ENCODE measurements at regions not wholly inside any gene's neighbourhood (a gene's known extent, or its start where the extent isn't known, plus 50 kb on each side); places are given as distances from the start of the nearest gene placed in this dataset.

- H3K9me3 ChIP-seq (ENCODE audit: control insufficient read depth in 1 of 2, low read length in 2 of 2), result no peaks in the 10 kb centered on the region
- peaks cover 0 to 1% of the 10 kb centered on the region in 2 donors for H3K27me3 Mint-ChIP-seq
Measured at GRCh38 chr3:72582963-72583362, 265.3 kb downstream of the SHQ1 start.

DNA sequence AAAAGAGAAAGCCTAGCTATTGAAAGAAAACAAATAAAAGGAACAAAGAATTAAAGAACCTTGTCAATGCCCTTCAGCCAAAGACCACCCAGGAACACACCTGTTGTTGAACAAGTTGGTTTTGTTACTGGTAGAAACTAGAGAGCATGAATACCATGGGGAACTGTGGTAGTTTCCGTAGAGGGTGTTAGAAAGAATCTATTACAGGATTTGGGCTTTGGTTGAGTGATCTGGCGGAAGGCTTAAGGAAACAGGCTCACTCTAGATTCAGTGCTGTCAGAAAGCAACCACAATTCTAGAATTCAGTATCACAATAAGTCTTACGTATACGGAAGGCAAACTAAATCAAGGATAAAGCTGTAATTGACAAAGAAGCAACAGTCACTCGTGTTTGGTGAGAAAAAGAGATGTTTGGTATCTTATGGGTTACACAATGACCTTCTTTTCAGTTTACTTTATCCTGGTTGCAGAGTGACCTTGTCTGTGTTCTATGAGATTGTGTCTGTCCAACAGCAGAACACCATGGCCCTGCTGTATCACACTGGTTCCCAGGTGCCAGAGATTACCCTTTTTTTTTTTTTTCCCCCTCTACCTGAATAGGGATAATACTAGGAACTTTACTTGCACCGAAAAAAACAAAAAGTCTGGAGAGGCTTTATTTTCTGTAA, 265.9 kb downstream of the SHQ1 start:
- CTCF ChIA-PET (ENCODE audit: partially characterized antibody), result no interaction called here
- H3K36me3 Mint-ChIP-seq, result no peaks in the 10 kb centered on the region
- intact Hi-C loops (cut with micrococcal nuclease), result no loop called here
- Histone ChIP-seq H3K36me3 (ENCODE audit: insufficient read depth, low read length) (no peaks in the 10 kb centered on the region), H3K4me1 (ENCODE audit: insufficient read depth, low read length) (no peaks in the 10 kb centered on the region), H3K27me3 (ENCODE audit: insufficient read depth, low read length) (no peaks in the 10 kb centered on the region), H3K27ac (ENCODE audit: low read depth, low read length) (no peak overlapping the region), H3K9me3 (ENCODE audit: control insufficient read depth in 1 of 2, low read length in 2 of 2) (no peaks in the 10 kb centered on the region), H3K4me3 (ENCODE audit: low read length in 2 of 2) (no peak overlapping the region)
- H3K9me3 Mint-ChIP-seq, result no peaks in the 10 kb centered on the region
- DNase-seq, result no peak
- no peaks in the 10 kb centered on the region for H3K4me1 Mint-ChIP-seq
- POLR2A ChIA-PET (ENCODE audit: partially characterized antibody), result no interaction called here
- no peak overlapping the region for H3K27ac Mint-ChIP-seq
- H3K27me3 Mint-ChIP-seq, result peaks cover 0 to 1% of the 10 kb centered on the region in 2 donors
- no peak overlapping the region for H3K4me3 Mint-ChIP-seq

More at GRCh38 chr3:72582963-72583362, 265.3 kb downstream of the SHQ1 start:
- Mint-ChIP-seq H3K9me3 (no peaks in the 10 kb centered on the region), H3K36me3 (no peaks in the 10 kb centered on the region), H3K4me3 (no peak overlapping the region), H3K4me1 (no peaks in the 10 kb centered on the region), H3K27ac (no peak overlapping the region)
- no peaks in the 10 kb centered on the region for H3K4me1 ChIP-seq (ENCODE audit: insufficient read depth, low read length)
- H3K4me3 ChIP-seq (ENCODE audit: low read length in 2 of 2), result no peak overlapping the region
- ChIA-PET CTCF (ENCODE audit: partially characterized antibody) (no interaction called here), POLR2A (ENCODE audit: partially characterized antibody) (no interaction called here)
- H3K27ac ChIP-seq (ENCODE audit: low read depth, low read length), result no peak overlapping the region
- H3K36me3 ChIP-seq (ENCODE audit: insufficient read depth, low read length), result no peaks in the 10 kb centered on the region
- intact Hi-C loops (cut with micrococcal nuclease), result no loop called here
- no peak for DNase-seq
- no peaks in the 10 kb centered on the region for H3K27me3 ChIP-seq (ENCODE audit: insufficient read depth, low read length)

- Mint-ChIP-seq H3K27ac (no peak overlapping the region), H3K9me3 (no peaks in the 10 kb centered on the region), H3K27me3 (peaks cover 0 to 1% of the 10 kb centered on the region in 2 donors), H3K4me1 (no peaks in the 10 kb centered on the region), H3K36me3 (no peaks in the 10 kb centered on the region), H3K4me3 (no peak overlapping the region)
- H3K4me1 ChIP-seq (ENCODE audit: insufficient read depth, low read length), result no peaks in the 10 kb centered on the region
- H3K4me3 ChIP-seq (ENCODE audit: low read length in 2 of 2), result no peak overlapping the region
- intact Hi-C loops (cut with micrococcal nuclease), result no loop called here
- no peaks in the 10 kb centered on the region for H3K9me3 ChIP-seq (ENCODE audit: control insufficient read depth in 1 of 2, low read length in 2 of 2)
- DNase-seq, result no peak
- no peaks in the 10 kb centered on the region for H3K36me3 ChIP-seq (ENCODE audit: insufficient read depth, low read length)
- H3K27me3 ChIP-seq (ENCODE audit: insufficient read depth, low read length), result no peaks in the 10 kb centered on the region
- H3K27ac ChIP-seq (ENCODE audit: low read depth, low read length), result no peak overlapping the region
- CTCF ChIA-PET (ENCODE audit: partially characterized antibody), result no interaction called here
- POLR2A ChIA-PET (ENCODE audit: partially characterized antibody), result no interaction called here
Measured at GRCh38 chr3:72580900-72581299, 267.3 kb downstream of the SHQ1 start.

- H3K9me3 Mint-ChIP-seq, result no peaks in the 10 kb centered on the region
- ChIA-PET POLR2A (ENCODE audit: partially characterized antibody) (no interaction called here), CTCF (ENCODE audit: partially characterized antibody) (no interaction called here)
- H3K36me3 Mint-ChIP-seq, result no peaks in the 10 kb centered on the region
- intact Hi-C loops (cut with micrococcal nuclease), result no loop called here
- Histone ChIP-seq H3K4me1 (ENCODE audit: insufficient read depth, low read length) (no peaks in the 10 kb centered on the region), H3K27me3 (ENCODE audit: insufficient read depth, low read length) (no peaks in the 10 kb centered on the region), H3K36me3 (ENCODE audit: insufficient read depth, low read length) (no peaks in the 10 kb centered on the region), H3K4me3 (ENCODE audit: low read length in 2 of 2) (no peak overlapping the region), H3K27ac (ENCODE audit: low read depth, low read length) (no peak overlapping the region), H3K9me3 (ENCODE audit: control insufficient read depth in 1 of 2, low read length in 2 of 2) (no peaks in the 10 kb centered on the region)
- no peak overlapping the region for H3K27ac Mint-ChIP-seq
- H3K4me3 Mint-ChIP-seq, result no peak overlapping the region
- H3K27me3 Mint-ChIP-seq, result peaks cover 0 to 1% of the 10 kb centered on the region in 2 donors
- DNase-seq, result no peak
- no peaks in the 10 kb centered on the region for H3K4me1 Mint-ChIP-seq
Measured at GRCh38 chr3:72580246-72580756, 267.9 kb downstream of the SHQ1 start.

GRCh38 chr3:72579581-72580245, 268.5 kb downstream of the SHQ1 start:
- Histone ChIP-seq H3K27me3 (ENCODE audit: insufficient read depth, low read length) (no peaks in the 10 kb centered on the region), H3K9me3 (ENCODE audit: control insufficient read depth in 1 of 2, low read length in 2 of 2) (no peaks in the 10 kb centered on the region), H3K4me1 (ENCODE audit: insufficient read depth, low read length) (no peaks in the 10 kb centered on the region), H3K36me3 (ENCODE audit: insufficient read depth, low read length) (no peaks in the 10 kb centered on the region), H3K27ac (ENCODE audit: low read depth, low read length) (no peak overlapping the region), H3K4me3 (ENCODE audit: low read length in 2 of 2) (no peak overlapping the region)
- CTCF ChIA-PET (ENCODE audit: partially characterized antibody), result no interaction called here
- Mint-ChIP-seq H3K4me3 (no peak overlapping the region), H3K9me3 (no peaks in the 10 kb centered on the region), H3K4me1 (no peaks in the 10 kb centered on the region), H3K27me3 (peaks cover 0 to 1% of the 10 kb centered on the region in 2 donors), H3K36me3 (no peaks in the 10 kb centered on the region), H3K27ac (no peak overlapping the region)
- intact Hi-C loops (cut with micrococcal nuclease), result no loop called here
- POLR2A ChIA-PET (ENCODE audit: partially characterized antibody), result no interaction called here
- DNase-seq, result no peak

- CTCF ChIA-PET (ENCODE audit: partially characterized antibody), result no interaction called here
- H3K9me3 ChIP-seq (ENCODE audit: control insufficient read depth in 1 of 2, low read length in 2 of 2), result no peaks in the 10 kb centered on the region
- Mint-ChIP-seq H3K9me3 (no peaks in the 10 kb centered on the region), H3K27me3 (peaks cover 0 to 1% of the 10 kb centered on the region in 2 donors), H3K4me1 (no peaks in the 10 kb centered on the region), H3K4me3 (no peak overlapping the region), H3K27ac (no peak overlapping the region), H3K36me3 (no peaks in the 10 kb centered on the region)
- H3K27me3 ChIP-seq (ENCODE audit: insufficient read depth, low read length), result no peaks in the 10 kb centered on the region
- POLR2A ChIA-PET (ENCODE audit: partially characterized antibody), result no interaction called here
- H3K4me3 ChIP-seq (ENCODE audit: low read length in 2 of 2), result no peak overlapping the region
- H3K4me1 ChIP-seq (ENCODE audit: insufficient read depth, low read length), result no peaks in the 10 kb centered on the region
- no peak overlapping the region for H3K27ac ChIP-seq (ENCODE audit: low read depth, low read length)
- DNase-seq, result no peak
- intact Hi-C loops (cut with micrococcal nuclease), result no loop called here
- no peaks in the 10 kb centered on the region for H3K36me3 ChIP-seq (ENCODE audit: insufficient read depth, low read length)
Measured at GRCh38 chr3:72579191-72579580, 269.1 kb downstream of the SHQ1 start.

GRCh38 chr3:72577190-72577589, 271.1 kb downstream of the SHQ1 start:
- H3K9me3 ChIP-seq (ENCODE audit: control insufficient read depth in 1 of 2, low read length in 2 of 2), result no peaks in the 10 kb centered on the region
- Mint-ChIP-seq H3K9me3 (no peaks in the 10 kb centered on the region), H3K4me3 (no peak overlapping the region), H3K27ac (no peak overlapping the region), H3K4me1 (no peaks in the 10 kb centered on the region), H3K27me3 (peaks cover 0 to 1% of the 10 kb centered on the region in 2 donors), H3K36me3 (no peaks in the 10 kb centered on the region)
- no peak overlapping the region for H3K4me3 ChIP-seq (ENCODE audit: low read length in 2 of 2)
- POLR2A ChIA-PET (ENCODE audit: partially characterized antibody), result no interaction called here
- DNase-seq, result no peak
- CTCF ChIA-PET (ENCODE audit: partially characterized antibody), result no interaction called here
- no peaks in the 10 kb centered on the region for H3K4me1 ChIP-seq (ENCODE audit: insufficient read depth, low read length)
- H3K36me3 ChIP-seq (ENCODE audit: insufficient read depth, low read length), result no peaks in the 10 kb centered on the region
- H3K27me3 ChIP-seq (ENCODE audit: insufficient read depth, low read length), result no peaks in the 10 kb centered on the region
- no peak overlapping the region for H3K27ac ChIP-seq (ENCODE audit: low read depth, low read length)
- intact Hi-C loops (cut with micrococcal nuclease), result no loop called here

Measured in CD4-positive, alpha-beta memory T cell (primary cell).